ENCODE measurements at regions not wholly inside any gene's neighbourhood (a gene's known extent, or its start where the extent isn't known, plus 50 kb on each side); places are given as distances from the start of the nearest gene placed in this dataset.

DNA sequence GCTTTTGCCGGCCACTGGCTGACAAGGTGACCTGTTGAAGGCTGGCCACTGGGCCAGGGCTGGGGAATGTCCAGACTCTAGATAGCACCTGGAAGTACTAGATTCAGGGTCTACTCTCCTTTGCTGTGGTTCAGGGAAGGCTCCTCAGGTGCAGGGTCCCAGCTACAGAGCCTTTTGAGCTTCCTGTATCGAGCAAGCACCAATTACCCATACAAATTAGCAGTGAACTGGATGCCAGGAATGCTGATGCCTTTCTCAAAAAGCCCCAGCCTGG, 213.4 kb downstream of the CYP26B1 start:
- TF ChIP-seq EZH2 (IDR thresholded peaks at IDR 0.05; ENCODE audit: low read depth, unreplicated experiment) (no peak), EZH2phosphoT487 (IDR thresholded peaks at IDR 0.05; ENCODE audit: unreplicated experiment) (no peak), CREB1 (CRISPR knock-in tag; IDR thresholded peaks at IDR 0.05; ENCODE audit: low read depth) (no peak), JUNB (IDR thresholded peaks at IDR 0.05; ENCODE audit: unreplicated experiment) (no peak), POLR2AphosphoS5 (IDR thresholded peaks at IDR 0.05; ENCODE audit: low read depth) (no peak), ZNF331 (CRISPR knock-in tag; IDR thresholded peaks at IDR 0.05; ENCODE audit: low read depth) (no peak), NANOG (IDR thresholded peaks at IDR 0.05; ENCODE audit: borderline replicate concordance) (no peak), ZNF114 (CRISPR knock-in tag; IDR thresholded peaks at IDR 0.05) (no peak), STAT1 (IDR thresholded peaks at IDR 0.05; ENCODE audit: unreplicated experiment) (no peak)
- TF ChIP-seq, protein P1, sequence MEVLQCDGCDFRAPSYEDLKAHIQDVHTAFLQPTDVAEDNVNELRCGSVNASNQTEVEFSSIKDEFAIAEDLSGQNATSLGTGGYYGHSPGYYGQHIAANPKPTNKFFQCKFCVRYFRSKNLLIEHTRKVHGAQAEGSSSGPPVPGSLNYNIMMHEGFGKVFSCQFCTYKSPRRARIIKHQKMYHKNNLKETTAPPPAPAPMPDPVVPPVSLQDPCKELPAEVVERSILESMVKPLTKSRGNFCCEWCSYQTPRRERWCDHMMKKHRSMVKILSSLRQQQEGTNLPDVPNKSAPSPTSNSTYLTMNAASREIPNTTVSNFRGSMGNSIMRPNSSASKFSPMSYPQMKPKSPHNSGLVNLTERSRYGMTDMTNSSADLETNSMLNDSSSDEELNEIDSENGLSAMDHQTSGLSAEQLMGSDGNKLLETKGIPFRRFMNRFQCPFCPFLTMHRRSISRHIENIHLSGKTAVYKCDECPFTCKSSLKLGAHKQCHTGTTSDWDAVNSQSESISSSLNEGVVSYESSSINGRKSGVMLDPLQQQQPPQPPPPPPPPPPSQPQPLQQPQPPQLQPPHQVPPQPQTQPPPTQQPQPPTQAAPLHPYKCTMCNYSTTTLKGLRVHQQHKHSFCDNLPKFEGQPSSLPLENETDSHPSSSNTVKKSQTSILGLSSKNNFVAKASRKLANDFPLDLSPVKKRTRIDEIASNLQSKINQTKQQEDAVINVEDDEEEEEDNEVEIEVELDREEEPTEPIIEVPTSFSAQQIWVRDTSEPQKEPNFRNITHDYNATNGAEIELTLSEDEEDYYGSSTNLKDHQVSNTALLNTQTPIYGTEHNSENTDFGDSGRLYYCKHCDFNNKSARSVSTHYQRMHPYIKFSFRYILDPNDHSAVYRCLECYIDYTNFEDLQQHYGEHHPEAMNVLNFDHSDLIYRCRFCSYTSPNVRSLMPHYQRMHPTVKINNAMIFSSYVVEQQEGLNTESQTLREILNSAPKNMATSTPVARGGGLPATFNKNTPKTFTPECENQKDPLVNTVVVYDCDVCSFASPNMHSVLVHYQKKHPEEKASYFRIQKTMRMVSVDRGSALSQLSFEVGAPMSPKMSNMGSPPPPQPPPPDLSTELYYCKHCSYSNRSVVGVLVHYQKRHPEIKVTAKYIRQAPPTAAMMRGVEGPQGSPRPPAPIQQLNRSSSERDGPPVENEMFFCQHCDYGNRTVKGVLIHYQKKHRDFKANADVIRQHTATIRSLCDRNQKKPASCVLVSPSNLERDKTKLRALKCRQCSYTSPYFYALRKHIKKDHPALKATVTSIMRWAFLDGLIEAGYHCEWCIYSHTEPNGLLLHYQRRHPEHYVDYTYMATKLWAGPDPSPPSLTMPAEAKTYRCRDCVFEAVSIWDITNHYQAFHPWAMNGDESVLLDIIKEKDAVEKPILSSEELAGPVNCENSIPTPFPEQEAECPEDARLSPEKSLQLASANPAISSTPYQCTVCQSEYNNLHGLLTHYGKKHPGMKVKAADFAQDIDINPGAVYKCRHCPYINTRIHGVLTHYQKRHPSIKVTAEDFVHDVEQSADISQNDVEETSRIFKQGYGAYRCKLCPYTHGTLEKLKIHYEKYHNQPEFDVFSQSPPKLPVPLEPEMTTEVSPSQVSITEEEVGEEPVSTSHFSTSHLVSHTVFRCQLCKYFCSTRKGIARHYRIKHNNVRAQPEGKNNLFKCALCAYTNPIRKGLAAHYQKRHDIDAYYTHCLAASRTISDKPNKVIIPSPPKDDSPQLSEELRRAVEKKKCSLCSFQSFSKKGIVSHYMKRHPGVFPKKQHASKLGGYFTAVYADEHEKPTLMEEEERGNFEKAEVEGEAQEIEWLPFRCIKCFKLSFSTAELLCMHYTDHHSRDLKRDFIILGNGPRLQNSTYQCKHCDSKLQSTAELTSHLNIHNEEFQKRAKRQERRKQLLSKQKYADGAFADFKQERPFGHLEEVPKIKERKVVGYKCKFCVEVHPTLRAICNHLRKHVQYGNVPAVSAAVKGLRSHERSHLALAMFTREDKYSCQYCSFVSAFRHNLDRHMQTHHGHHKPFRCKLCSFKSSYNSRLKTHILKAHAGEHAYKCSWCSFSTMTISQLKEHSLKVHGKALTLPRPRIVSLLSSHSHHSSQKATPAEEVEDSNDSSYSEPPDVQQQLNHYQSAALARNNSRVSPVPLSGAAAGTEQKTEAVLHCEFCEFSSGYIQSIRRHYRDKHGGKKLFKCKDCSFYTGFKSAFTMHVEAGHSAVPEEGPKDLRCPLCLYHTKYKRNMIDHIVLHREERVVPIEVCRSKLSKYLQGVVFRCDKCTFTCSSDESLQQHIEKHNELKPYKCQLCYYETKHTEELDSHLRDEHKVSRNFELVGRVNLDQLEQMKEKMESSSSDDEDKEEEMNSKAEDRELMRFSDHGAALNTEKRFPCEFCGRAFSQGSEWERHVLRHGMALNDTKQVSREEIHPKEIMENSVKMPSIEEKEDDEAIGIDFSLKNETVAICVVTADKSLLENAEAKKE (CRISPR knock-in tag; IDR thresholded peaks at IDR 0.05), result no peak
- TF ChIP-seq, protein P2, sequence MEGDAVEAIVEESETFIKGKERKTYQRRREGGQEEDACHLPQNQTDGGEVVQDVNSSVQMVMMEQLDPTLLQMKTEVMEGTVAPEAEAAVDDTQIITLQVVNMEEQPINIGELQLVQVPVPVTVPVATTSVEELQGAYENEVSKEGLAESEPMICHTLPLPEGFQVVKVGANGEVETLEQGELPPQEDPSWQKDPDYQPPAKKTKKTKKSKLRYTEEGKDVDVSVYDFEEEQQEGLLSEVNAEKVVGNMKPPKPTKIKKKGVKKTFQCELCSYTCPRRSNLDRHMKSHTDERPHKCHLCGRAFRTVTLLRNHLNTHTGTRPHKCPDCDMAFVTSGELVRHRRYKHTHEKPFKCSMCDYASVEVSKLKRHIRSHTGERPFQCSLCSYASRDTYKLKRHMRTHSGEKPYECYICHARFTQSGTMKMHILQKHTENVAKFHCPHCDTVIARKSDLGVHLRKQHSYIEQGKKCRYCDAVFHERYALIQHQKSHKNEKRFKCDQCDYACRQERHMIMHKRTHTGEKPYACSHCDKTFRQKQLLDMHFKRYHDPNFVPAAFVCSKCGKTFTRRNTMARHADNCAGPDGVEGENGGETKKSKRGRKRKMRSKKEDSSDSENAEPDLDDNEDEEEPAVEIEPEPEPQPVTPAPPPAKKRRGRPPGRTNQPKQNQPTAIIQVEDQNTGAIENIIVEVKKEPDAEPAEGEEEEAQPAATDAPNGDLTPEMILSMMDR (conservative IDR thresholded peaks at IDR 0.05; ENCODE audit: low read depth in 2 of 2), result no peak
- TF ChIP-seq, protein P3, sequence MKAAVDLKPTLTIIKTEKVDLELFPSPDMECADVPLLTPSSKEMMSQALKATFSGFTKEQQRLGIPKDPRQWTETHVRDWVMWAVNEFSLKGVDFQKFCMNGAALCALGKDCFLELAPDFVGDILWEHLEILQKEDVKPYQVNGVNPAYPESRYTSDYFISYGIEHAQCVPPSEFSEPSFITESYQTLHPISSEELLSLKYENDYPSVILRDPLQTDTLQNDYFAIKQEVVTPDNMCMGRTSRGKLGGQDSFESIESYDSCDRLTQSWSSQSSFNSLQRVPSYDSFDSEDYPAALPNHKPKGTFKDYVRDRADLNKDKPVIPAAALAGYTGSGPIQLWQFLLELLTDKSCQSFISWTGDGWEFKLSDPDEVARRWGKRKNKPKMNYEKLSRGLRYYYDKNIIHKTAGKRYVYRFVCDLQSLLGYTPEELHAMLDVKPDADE (IDR thresholded peaks at IDR 0.05), result no peak
- TF ChIP-seq, protein P4, sequence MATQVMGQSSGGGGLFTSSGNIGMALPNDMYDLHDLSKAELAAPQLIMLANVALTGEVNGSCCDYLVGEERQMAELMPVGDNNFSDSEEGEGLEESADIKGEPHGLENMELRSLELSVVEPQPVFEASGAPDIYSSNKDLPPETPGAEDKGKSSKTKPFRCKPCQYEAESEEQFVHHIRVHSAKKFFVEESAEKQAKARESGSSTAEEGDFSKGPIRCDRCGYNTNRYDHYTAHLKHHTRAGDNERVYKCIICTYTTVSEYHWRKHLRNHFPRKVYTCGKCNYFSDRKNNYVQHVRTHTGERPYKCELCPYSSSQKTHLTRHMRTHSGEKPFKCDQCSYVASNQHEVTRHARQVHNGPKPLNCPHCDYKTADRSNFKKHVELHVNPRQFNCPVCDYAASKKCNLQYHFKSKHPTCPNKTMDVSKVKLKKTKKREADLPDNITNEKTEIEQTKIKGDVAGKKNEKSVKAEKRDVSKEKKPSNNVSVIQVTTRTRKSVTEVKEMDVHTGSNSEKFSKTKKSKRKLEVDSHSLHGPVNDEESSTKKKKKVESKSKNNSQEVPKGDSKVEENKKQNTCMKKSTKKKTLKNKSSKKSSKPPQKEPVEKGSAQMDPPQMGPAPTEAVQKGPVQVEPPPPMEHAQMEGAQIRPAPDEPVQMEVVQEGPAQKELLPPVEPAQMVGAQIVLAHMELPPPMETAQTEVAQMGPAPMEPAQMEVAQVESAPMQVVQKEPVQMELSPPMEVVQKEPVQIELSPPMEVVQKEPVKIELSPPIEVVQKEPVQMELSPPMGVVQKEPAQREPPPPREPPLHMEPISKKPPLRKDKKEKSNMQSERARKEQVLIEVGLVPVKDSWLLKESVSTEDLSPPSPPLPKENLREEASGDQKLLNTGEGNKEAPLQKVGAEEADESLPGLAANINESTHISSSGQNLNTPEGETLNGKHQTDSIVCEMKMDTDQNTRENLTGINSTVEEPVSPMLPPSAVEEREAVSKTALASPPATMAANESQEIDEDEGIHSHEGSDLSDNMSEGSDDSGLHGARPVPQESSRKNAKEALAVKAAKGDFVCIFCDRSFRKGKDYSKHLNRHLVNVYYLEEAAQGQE (IDR thresholded peaks at IDR 0.05; ENCODE audit: unreplicated experiment), result no peak
